ENCODE measurements at regions not wholly inside any gene's neighbourhood (a gene's known extent, or its start where the extent isn't known, plus 50 kb on each side); places are given as distances from the start of the nearest gene placed in this dataset.

- DNase-seq: no peak
Observed at GRCh38 chr10:130781206-130781605, 530.3 kb downstream of the TCERG1L start.

DNA sequence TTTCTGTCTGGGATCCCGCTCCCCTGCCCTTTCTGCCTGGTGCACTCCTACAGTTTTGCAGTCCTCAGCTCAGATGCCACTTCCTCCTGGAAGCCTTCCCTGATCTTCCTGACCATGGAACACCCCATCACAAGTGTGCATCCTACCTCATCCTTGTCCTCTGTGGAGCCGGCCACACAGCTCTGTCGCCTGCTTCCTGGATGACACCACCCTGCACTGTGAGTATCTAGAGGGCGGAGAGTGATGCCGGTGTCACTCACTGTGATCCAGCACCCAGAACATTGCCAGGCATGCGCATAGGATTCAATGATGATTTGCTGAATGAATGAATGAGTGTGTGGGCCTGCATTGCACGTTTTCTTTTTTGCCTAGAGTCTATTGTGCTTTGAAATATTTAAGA is 529.9 kb downstream of the TCERG1L start:
- DNase-seq: no peak

GRCh38 chr10:130782467-130782866 is 529.1 kb downstream of the TCERG1L start:
- DNase-seq: no peak

DNA sequence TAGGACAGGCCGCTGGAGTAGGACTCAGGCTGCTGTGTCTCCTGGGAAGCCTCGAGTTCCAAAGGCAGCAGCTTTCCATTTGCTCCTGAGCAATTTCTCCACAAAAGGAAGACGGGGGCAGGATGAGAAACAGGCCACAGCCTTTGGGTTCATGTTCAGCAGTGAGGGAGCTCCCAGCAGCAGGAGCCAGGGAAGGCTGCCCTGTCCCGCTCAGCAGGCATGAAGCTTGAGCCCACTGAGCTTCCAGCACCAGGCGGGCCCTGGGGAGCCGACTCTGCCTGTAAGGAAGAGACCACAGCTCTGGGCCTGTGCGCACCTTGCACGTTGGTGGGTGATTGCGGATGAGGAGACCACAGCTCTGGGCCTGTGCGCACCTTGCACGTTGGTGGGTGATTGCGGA is 527.2 kb downstream of the TCERG1L start:
- no peak for DNase-seq

GRCh38 chr10:130786365-130786966 is 525.1 kb downstream of the TCERG1L start:
- no peak for DNase-seq

DNA sequence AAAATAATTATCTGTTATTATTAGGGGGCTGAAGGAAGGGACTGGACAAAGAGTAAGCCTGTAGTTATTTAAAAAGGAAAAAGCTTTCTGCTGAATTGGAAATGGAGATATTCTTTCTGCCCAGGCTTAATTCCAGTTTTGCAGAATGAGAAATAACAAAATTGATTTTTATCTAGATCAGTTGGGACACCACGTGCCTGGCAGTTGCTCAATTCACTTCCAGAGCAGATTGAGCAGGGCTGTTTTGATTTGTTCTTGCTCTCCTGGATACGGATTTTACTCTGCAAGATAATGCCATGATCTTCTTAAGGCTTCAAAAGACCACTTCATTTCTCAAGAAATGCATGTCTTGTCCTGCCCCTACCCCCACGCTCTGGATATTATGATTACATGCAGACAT is 524.3 kb downstream of the TCERG1L start:
- DNase-seq: no peak

- no peak for DNase-seq
Observed at GRCh38 chr10:130787821-130788220, 523.7 kb downstream of the TCERG1L start.

- DNase-seq: no peak
Observed at GRCh38 chr10:130790339-130790738, 521.2 kb downstream of the TCERG1L start.

DNA sequence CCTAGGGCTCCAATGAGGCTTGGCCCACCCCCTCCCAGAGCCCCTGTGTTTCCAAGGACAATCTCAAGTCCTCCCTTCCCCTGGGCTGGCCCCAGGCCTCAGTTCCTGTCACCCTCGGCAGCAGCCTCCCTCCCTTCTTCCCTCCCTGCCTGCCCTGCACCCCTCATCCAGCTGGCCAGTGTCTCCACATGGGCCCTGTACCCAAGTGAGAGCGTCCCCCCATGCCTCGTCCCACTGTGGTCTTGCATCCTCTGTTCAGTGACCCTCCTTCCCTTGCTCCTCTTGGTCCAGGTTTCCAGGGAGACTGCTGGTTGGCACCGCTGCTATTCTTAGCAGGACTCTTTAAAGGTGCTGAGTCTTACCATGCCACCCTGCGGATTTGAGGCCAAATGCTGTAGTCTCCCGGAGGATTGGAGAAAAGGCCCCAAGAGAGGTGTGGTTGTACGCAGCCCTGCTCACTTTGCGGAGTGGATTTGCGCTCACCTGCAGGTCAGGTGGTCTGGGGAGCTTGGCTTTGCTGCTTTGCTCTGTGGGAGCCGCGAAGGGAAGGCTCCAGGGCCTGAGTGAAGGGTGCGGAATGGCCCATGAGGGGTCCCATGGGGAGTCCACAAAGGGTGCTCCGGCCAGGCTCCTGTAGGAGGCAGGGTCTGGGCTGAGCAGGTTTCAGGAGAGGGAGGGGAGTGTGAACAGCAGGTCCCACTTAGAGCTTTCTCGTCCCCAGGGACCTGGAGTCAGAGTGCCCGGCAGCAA is 519.2 kb downstream of the TCERG1L start:
- no peak for DNase-seq

GRCh38 chr10:130795819-130796218 is 515.7 kb downstream of the TCERG1L start:
- no peak for DNase-seq

DNA sequence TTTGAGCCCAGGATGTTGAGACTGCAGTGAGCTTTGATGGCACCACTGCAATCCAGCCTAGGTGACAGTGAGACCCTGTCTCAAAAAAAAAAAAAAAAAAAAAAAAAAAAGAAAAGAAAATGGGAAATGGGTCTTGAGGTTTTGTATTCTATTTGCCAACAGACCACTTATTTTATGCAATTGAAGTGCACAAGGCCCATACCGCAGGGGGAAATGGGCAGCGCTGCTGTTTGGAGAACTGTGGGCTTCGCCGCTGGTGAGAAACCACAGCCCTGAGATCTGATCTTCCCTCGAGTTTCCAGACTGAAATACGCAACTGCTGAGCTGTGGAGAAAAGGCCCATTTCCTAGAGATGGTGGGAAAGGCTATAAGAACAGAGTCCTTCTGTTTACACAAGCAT is 512.0 kb downstream of the TCERG1L start:
- no peak for DNase-seq

DNA sequence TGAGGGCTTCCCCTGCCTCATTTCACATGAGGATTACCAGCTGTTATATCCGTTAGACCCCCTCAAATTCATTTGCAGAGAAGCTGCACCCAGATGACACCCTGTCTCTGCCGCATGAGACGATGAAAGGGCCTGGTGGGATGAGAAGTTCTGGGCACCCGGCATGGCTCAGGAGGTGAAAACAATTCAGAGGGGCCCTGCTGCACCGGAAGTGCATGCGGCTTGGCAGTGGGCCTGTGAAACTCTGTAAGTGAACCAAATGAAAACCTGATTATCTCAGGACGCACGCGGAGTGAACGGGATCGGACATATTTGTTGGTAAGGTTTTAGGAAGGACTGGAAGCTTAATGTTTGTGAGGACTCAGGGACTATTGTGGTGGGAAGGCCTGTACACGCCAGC is 511.2 kb downstream of the TCERG1L start:
- DNase-seq: no peak

DNA sequence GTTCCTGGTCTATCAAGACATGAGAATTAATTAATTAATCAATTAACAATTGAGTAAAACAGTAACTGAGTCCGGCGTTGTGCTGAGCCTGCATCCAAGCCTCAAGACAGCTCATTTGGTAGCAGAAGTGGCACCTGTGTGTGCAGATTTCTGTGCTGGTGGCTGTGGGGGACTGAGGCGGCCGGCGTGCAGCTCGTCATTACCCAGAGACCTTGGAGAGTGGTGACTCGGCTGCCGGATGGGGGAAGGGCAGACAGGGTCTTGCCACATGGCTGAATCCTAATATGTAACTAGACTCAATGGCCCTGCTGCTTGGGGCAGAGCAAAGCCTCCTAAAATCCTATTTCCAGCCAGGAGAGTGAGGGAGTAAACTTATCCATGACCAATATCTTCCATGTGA is 510.2 kb downstream of the TCERG1L start:
- no peak for DNase-seq

DNA sequence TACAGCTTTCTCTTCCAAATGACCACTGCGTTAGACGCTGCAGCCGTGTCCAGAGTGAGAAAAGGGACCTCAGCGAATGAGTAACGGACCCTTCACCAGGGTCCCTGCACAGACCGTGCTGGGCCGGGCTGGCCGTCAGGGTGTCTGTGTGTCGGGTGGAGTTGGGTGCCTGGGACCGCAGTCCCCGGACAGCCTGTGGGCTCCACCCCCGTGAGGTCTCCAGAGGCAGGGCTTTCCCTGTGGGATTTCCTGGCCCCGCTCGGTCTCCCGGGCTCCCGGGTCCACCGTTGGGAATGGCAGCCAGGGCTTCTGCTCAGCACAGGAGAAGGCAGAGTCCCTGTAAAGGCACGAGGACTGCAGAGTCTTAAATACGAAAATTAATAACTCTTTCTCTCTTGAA is 509.7 kb downstream of the TCERG1L start:
- DNase-seq: no peak

- no peak for DNase-seq
Observed at GRCh38 chr10:130802301-130802700, 509.2 kb downstream of the TCERG1L start.

- no peak for DNase-seq
Observed at GRCh38 chr10:130804281-130804680, 507.2 kb downstream of the TCERG1L start.

DNA sequence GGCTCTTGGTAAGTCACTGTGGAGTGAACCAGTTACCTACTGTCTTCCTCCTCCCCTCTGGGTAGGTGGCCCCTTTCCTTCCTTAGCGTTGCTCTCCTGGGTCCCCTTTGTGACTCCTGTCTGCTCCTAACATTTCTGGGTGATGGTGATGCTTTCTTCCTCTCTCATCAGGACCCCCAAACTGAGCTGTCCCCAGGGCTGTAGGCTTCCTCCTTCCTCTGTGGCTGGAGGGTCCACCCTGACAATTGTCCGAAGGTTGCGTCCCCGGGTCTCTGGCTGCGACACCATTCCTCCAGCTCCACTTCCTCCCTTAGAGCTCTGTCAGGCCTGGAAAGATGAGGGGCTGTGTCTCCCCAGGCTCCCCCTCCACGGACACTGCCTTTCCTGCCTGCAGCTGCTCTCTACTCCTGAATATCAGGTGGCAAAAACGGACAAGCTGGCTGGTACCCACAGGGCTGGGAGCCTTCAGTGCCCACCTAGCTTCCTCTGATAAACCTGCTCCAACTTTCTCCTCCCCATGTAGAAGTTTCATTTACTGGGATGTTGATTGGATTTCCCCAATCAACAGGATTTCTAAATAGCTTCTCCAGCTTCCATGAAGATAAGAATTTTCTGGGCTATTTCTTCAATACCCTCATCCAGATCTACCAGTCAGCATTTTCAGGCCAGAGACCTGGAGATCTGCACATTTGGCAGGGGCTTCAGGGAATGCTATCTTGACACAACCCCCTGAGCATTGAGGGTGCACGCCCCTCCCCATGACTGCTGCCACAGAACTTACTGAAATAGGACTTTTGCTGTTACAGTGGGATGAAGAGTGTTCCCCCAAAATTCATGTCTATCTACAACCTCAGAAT is 506.5 kb downstream of the TCERG1L start:
- DNase-seq: no peak

DNA sequence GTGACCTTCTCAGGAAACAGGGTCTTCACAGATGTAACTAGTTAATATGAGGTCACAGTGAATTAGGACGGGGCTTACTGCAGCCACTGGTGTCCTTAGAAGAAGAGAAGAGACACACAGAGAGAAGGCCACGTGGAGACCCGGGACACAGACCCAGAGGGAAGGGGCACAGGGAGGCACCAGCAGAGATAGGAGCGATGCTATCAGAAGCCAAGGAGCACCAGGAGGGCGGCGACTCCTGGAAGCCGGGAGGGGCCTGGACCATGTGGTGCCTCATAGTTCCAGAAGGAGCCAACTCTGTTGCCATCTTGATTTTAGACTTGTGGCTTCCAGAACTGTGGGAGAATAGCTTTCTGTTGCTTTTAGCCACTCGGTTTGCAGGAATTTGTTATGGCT is 505.9 kb downstream of the TCERG1L start:
- no peak for DNase-seq

- DNase-seq: no peak
Observed at GRCh38 chr10:130806426-130806825, 505.1 kb downstream of the TCERG1L start.

GRCh38 chr10:130807096-130807495 is 504.4 kb downstream of the TCERG1L start:
- DNase-seq: no peak

DNA sequence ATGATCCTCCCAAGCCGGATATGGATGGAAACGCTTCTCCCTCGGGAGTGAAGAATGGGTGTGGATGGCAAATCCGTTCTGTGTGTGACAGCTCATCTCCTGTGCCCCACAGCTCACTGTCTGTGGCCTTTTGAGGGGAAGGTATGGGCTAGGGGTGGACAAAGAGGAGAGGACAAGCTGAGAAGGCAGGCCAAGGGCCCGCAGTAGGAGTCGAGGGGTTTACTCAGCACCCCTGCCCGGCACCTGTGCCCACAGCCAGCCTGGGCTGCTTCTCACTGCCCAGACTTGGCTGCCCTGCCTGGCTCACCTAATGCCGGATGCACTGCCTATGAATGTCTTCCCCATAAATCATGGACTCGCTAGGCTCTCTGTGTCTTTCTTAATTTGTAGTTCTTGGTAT is 503.8 kb downstream of the TCERG1L start:
- DNase-seq: no peak

DNA sequence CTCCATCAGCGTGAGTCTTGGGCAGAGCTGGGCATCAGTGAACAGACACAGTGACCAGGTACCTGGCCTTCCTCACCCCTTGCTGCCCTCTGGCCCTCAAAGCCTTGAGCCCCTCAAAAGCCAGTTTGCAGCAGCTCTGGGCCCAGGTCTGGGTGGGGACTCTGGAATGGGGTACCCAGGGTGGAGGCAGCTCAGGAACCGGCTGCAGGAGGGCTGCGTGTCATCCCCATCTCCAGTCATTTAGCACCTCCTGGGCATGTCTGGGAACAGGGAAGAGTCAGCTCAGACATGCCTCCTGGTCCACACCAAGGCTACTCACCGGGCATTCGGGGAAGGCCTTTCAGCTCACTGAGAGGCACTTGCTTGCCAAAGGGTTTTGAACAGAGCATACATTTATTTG is 503.3 kb downstream of the TCERG1L start:
- no peak for DNase-seq

DNA sequence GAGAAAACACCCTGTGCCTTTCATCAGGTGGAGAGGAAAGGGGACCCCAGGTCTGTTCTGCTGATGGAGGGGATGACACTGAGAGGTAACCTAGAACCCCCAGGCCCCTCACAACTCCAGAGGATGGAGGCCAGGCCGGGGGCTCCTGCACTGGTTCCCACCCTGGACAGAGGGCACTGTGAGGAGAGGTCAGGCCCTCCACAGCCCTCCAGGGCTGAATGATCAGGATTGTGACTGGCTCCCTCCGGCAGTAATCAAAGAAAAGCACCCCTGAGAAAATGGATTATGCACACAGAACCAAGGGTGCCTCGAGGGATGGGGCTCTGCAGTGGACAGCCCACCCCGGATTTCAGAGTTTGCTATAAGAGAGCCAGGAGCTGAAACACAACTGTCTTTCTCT is 502.8 kb downstream of the TCERG1L start:
- no peak for DNase-seq

GRCh38 chr10:130809181-130809580 is 502.3 kb downstream of the TCERG1L start:
- no peak for DNase-seq

All from activated CD4-positive, alpha-beta T cell treated with anti-CD3 and anti-CD28 coated beads, Interleukin-2, amount 50 U/mL, for 48 hours (primary cell).